ENCODE measurements at regions not wholly inside any gene's neighbourhood (a gene's known extent, or its start where the extent isn't known, plus 50 kb on each side); places are given as distances from the start of the nearest gene placed in this dataset.
"Not testable (repeated sequence)": the region's sequence is repeated elsewhere in the genome, so short reads cannot be mapped to it uniquely, and the experiment has no call there.

DNA sequence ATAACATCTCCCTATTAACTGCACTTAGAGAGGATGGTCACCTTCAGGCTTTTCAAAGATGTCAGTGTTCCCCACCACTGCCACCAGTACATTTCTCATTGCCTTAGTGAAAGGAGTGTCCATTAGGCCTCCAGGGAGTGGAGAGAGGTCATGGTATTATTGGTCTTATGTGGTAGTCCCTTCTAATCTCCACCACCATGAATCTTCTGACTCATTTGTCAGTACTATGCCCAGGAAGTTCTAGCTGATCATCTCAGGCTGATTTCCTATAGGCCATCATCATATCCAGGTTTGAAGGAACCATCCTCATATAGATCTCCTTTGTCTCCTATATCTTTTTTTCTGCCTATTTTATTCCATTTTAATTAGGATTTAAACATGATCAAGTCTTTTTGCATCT, 221.5 kb downstream of the CYB561 start:
- intact Hi-C loops (cut with micrococcal nuclease; ENCODE audit: unreplicated experiment): no loop called here
- H3K4me3 Mint-ChIP-seq (ENCODE audit: low read depth, unreplicated experiment): no peak overlapping the region
- no peak for DNase-seq
- H3K27ac Mint-ChIP-seq (ENCODE audit: unreplicated experiment): no peak overlapping the region
- H3K9me3 Mint-ChIP-seq (ENCODE audit: low read depth, unreplicated experiment): no peaks in the 10 kb centered on the region
- peaks cover 8% of the 10 kb centered on the region for H3K4me1 Mint-ChIP-seq (ENCODE audit: low read depth, unreplicated experiment)
- TF ChIP-seq, protein P1, sequence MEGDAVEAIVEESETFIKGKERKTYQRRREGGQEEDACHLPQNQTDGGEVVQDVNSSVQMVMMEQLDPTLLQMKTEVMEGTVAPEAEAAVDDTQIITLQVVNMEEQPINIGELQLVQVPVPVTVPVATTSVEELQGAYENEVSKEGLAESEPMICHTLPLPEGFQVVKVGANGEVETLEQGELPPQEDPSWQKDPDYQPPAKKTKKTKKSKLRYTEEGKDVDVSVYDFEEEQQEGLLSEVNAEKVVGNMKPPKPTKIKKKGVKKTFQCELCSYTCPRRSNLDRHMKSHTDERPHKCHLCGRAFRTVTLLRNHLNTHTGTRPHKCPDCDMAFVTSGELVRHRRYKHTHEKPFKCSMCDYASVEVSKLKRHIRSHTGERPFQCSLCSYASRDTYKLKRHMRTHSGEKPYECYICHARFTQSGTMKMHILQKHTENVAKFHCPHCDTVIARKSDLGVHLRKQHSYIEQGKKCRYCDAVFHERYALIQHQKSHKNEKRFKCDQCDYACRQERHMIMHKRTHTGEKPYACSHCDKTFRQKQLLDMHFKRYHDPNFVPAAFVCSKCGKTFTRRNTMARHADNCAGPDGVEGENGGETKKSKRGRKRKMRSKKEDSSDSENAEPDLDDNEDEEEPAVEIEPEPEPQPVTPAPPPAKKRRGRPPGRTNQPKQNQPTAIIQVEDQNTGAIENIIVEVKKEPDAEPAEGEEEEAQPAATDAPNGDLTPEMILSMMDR (IDR thresholded peaks at IDR 0.05; ENCODE audit: unreplicated experiment): no peak
- no peaks in the 10 kb centered on the region for H3K36me3 Mint-ChIP-seq (ENCODE audit: insufficient read depth, unreplicated experiment)
- H3K27me3 Mint-ChIP-seq (ENCODE audit: unreplicated experiment): no peaks in the 10 kb centered on the region
- CTCF ChIA-PET: no interaction called here
- BruUV-seq (replicated peaks): no TSS peak

DNA sequence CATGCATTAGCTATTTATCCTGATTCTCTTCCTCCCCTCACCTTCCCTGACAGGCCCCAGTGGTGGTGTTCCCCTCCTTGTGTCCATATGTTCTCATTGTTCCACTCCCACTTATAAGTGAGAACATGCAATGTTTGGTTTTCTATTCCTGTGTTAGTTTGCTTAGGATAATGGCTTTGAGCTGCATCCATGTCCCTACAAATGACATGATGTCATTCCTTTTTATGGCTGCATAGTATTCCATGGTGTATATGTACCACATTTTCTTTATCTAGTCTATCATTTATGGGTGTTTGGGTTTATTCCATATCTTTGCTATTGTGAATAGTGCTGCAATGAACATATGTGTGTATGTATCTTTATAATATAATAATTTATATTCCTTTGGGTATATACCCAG, 219.4 kb downstream of the CYB561 start:
- DNase-seq; H3K9me3 Mint-ChIP-seq (ENCODE audit: low read depth, unreplicated experiment); H3K4me3 Mint-ChIP-seq (ENCODE audit: low read depth, unreplicated experiment); BruUV-seq (replicated peaks); intact Hi-C loops (cut with micrococcal nuclease; ENCODE audit: unreplicated experiment); H3K4me1 Mint-ChIP-seq (ENCODE audit: low read depth, unreplicated experiment); H3K27ac Mint-ChIP-seq (ENCODE audit: unreplicated experiment); H3K27me3 Mint-ChIP-seq (ENCODE audit: unreplicated experiment); H3K36me3 Mint-ChIP-seq (ENCODE audit: insufficient read depth, unreplicated experiment); CTCF ChIA-PET: not testable (repeated sequence)

DNA sequence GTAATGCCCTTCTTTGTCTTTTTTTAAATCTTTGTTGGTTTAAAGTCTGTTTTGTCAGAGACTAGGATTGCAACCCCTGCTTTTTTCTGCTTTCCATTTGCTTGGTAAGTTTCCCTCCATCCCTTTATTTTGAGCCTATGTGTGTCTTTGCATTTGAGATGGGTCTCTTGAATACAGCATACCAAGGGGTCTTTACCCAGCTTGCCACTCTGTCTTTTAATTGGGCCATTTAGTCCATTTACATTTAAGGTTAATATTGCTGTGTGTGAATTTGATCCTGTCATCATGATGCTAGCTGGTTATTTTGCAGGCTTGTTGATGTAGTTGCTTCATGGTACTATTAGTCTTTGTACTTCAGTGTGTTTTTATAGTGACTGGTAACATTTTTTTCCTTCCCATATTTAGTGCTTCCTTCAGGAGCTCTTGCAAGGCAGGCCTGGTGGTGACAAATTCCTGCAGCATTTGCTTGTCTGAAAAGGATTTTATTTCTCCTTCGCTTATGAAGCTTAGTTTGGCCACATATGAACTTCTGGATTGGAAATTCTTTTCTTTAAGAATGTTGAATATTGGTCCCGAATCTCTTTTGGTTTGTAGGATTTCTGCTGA, 215.0 kb downstream of the CYB561 start:
- BruUV-seq (replicated peaks); H3K27me3 Mint-ChIP-seq (ENCODE audit: unreplicated experiment); CTCF ChIA-PET; H3K36me3 Mint-ChIP-seq (ENCODE audit: insufficient read depth, unreplicated experiment); H3K4me3 Mint-ChIP-seq (ENCODE audit: low read depth, unreplicated experiment); DNase-seq; H3K27ac Mint-ChIP-seq (ENCODE audit: unreplicated experiment); H3K4me1 Mint-ChIP-seq (ENCODE audit: low read depth, unreplicated experiment); H3K9me3 Mint-ChIP-seq (ENCODE audit: low read depth, unreplicated experiment); intact Hi-C loops (cut with micrococcal nuclease; ENCODE audit: unreplicated experiment): not testable (repeated sequence)

DNA sequence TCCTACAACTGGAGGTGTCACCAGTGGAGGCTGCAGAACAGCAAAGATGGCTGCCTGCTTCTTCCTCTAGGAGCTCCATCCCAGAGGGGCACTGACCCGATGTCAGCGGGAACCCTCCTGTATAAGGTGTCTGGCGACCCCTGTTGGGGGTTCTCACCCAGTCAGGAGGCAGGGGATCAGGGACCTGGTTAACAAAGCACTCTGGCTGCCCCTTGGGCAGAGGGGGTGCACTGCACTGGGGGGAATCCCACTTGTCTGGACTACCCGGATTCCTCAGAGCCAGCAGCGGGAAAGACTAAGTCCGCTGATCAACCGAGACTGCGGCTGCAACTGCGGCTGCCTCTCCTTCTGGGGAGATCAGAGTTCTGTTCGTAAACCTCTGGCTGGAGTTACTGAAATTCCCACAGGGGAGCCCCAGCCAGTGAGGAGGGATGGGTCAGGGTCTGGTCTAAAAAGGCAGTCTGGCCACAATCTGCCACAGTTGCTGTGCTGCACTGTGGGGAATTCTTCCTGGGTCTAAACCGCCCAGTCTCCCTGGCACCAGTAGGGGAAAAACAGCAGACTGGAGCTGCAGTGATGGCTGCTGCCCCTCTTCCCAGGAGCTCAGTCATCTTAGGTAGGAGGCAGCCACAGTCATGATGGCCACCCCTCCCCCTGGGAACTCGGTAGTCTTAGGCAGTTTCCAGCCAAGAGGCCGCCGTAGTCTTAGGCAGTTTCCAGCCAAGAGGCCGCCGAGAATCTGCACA, 213.4 kb downstream of the CYB561 start:
- H3K4me3 Mint-ChIP-seq (ENCODE audit: low read depth, unreplicated experiment): no peak overlapping the region
- no peaks in the 10 kb centered on the region for H3K27me3 Mint-ChIP-seq (ENCODE audit: unreplicated experiment)
- H3K9me3 Mint-ChIP-seq (ENCODE audit: low read depth, unreplicated experiment): no peaks in the 10 kb centered on the region
- no TSS peak for BruUV-seq (replicated peaks)
- CTCF ChIA-PET: no interaction called here
- H3K4me1 Mint-ChIP-seq (ENCODE audit: low read depth, unreplicated experiment): no peaks in the 10 kb centered on the region
- H3K36me3 Mint-ChIP-seq (ENCODE audit: insufficient read depth, unreplicated experiment): no peaks in the 10 kb centered on the region
- TF ChIP-seq, protein P1 (IDR thresholded peaks at IDR 0.05; ENCODE audit: unreplicated experiment): no peak
- DNase-seq: no peak
- intact Hi-C loops (cut with micrococcal nuclease; ENCODE audit: unreplicated experiment): no loop called here
- no peak overlapping the region for H3K27ac Mint-ChIP-seq (ENCODE audit: unreplicated experiment)

DNA sequence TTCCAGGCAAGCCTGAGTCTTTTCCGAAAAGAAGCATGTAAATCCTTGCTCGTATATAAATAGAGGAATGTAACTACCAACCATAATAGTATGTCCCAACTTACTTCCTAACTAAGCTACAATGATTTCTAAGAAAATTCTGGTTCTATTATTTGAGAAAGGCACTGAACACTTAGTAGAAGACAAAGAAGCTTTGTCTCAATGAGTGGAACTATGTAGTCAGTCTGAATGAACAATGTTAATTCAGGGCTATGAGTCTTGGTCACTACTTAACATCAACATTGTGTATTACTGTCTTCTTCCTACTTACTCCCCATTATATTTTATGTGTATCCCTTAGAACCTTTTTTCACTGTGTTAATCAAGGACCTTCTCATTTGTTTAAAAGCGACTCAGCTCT, 206.0 kb downstream of the CYB561 start:
- H3K27ac Mint-ChIP-seq (ENCODE audit: unreplicated experiment): no peak overlapping the region
- no peaks in the 10 kb centered on the region for H3K4me1 Mint-ChIP-seq (ENCODE audit: low read depth, unreplicated experiment)
- H3K27me3 Mint-ChIP-seq (ENCODE audit: unreplicated experiment): no peaks in the 10 kb centered on the region
- no peaks in the 10 kb centered on the region for H3K9me3 Mint-ChIP-seq (ENCODE audit: low read depth, unreplicated experiment)
- TF ChIP-seq, protein P1 (IDR thresholded peaks at IDR 0.05; ENCODE audit: unreplicated experiment): no peak
- H3K36me3 Mint-ChIP-seq (ENCODE audit: insufficient read depth, unreplicated experiment): no peaks in the 10 kb centered on the region
- BruUV-seq (replicated peaks): no TSS peak
- H3K4me3 Mint-ChIP-seq (ENCODE audit: low read depth, unreplicated experiment): no peak overlapping the region
- DNase-seq: no peak
- intact Hi-C loops (cut with micrococcal nuclease; ENCODE audit: unreplicated experiment): no loop called here
- CTCF ChIA-PET: no interaction called here
